B cell (primary cell): ENCODE measurements at regions not wholly inside any gene's neighbourhood (a gene's known extent, or its start where the extent isn't known, plus 50 kb on each side); places are given as distances from the start of the nearest gene placed in this dataset.

Experiments
- ATAC-seq: fragments of 200-7000 bp; cut with Tn5 transposase; one replicate; pipeline ENCODE4 v1.10.0; 2021; ENCODE audit warnings: low read depth, mild to moderate bottlenecking, moderate number of reproducible peaks, moderate library complexity
- CTCF ChIA-PET: fragments of 350-600 bp; sonication (Branson Sonifier 250); formaldehyde crosslinking; loops from one replicate; lab custom pipeline; 2021; ENCODE audit warnings: antibody characterized with exemption, inconsistent platforms; lab: Charles Lee
- POLR2A ChIA-PET: fragments of 350-600 bp; sonication (Branson Sonifier 250); formaldehyde crosslinking; loops from one replicate; lab custom pipeline; 2021; ENCODE audit warnings: antibody characterized with exemption; lab: Charles Lee
- DNase-seq: peaks from one replicate; pipeline ENCODE4 v3.0.0; 2013
- H2AFZ ChIP-seq: 2 replicates; pipeline ENCODE4 v1.6.1; 2012; ENCODE audit warnings: mild to moderate bottlenecking, low read depth, low read length; ENCODE audit not compliant: insufficient read depth, poor library complexity, severe bottlenecking
- H3K27ac ChIP-seq, 2 donors: 1 replicate in 1 of 2; 2 replicates in 1 of 2; pipeline ENCODE4 v1.5.1; 2012 to 2013; ENCODE audit warnings: low read length in 2 of 2, mild to moderate bottlenecking in 2 of 2, moderate library complexity in 1 of 2
- H3K27me3 ChIP-seq, 4 experiments: fragments of 200-600 bp in 1 of 4; sonication (generic) in 1 of 4; replicated peaks in 1 of 4; 1 replicate in 2 of 4; 2 replicates in 2 of 4; pipeline versions ENCODE4 v1.6.1 to v1.7.0; 2013 to 2016; ENCODE audit warnings: low read length in 3 of 4, mild to moderate bottlenecking in 2 of 4, mixed read lengths in 1 of 4, moderate library complexity in 1 of 4; ENCODE audit not compliant: insufficient read depth in 4 of 4, control insufficient read depth in 3 of 4; ENCODE audit errors: control extremely low read depth in 1 of 4
- H3K36me3 ChIP-seq, 2 experiments: replicated peaks in 1 of 2; 1 replicate in 1 of 2; 2 replicates in 1 of 2; pipeline versions ENCODE4 v1.6.1 to v1.7.1; 2013; ENCODE audit warnings: low read length in 1 of 2; ENCODE audit not compliant: insufficient read depth in 2 of 2, control insufficient read depth in 1 of 2; ENCODE audit errors: control extremely low read depth in 1 of 2, extremely low read depth in 1 of 2
- H3K4me1 ChIP-seq, 2 donors: fragments of 200-600 bp in 1 of 2; sonication (generic) in 1 of 2; 1 replicate in 1 of 2; 2 replicates in 1 of 2; pipeline versions ENCODE4 v1.5.1 to v1.6.1; 2013 to 2017; ENCODE audit warnings: low read length in 2 of 2; ENCODE audit not compliant: control insufficient read depth in 2 of 2, insufficient read depth in 2 of 2
- H3K4me2 ChIP-seq: replicated peaks from 2 replicates; pipeline ENCODE3; 2012; ENCODE audit warnings: mild to moderate bottlenecking, low read depth, low read length; ENCODE audit not compliant: poor library complexity, severe bottlenecking
- H3K4me3 ChIP-seq, 5 experiments: fragments of 200-600 bp in 1 of 5; sonication (generic) in 1 of 5; 1 replicate in 3 of 5; 2 replicates in 2 of 5; pipeline versions ENCODE4 v1.5.1 to v1.7.0; 2011 to 2016; ENCODE audit warnings: low read length in 4 of 5, mild to moderate bottlenecking in 4 of 5, low read depth in 2 of 5, control low read depth in 1 of 5, moderate library complexity in 1 of 5; ENCODE audit not compliant: insufficient read depth in 1 of 5; ENCODE audit errors: control extremely low read depth in 1 of 5, extremely low read depth in 1 of 5
- H3K79me2 ChIP-seq: fragments of 200-600 bp; sonication (generic); one replicate; pipeline ENCODE4 v1.6.0; 2016; ENCODE audit warnings: low read length; ENCODE audit not compliant: control insufficient read depth, insufficient read depth
- H3K9ac ChIP-seq: fragments of 200-600 bp; sonication (generic); 2 replicates; pipeline ENCODE4 v1.6.1; 2017; ENCODE audit warnings: mild to moderate bottlenecking, low read length, moderate library complexity
- H3K9me3 ChIP-seq, 3 donors: one replicate each; pipeline versions ENCODE4 v1.6.1 to v1.7.1; 2013; ENCODE audit warnings: low read length in 2 of 3; ENCODE audit not compliant: control insufficient read depth in 2 of 3, insufficient read depth in 1 of 3; ENCODE audit errors: control extremely low read depth in 1 of 3
- H4K20me1 ChIP-seq: 2 replicates; pipeline ENCODE4 v1.6.0; 2012; ENCODE audit warnings: mild to moderate bottlenecking, low read length; ENCODE audit not compliant: insufficient read depth, control insufficient read depth, poor library complexity, severe bottlenecking
- H3K27ac Mint-ChIP-seq: one replicate; pipeline ENCODE4 v1.8.0; 2021; ENCODE audit warnings: mixed read lengths
- H3K27me3 Mint-ChIP-seq: one replicate; pipeline ENCODE4 v1.8.0; 2021; ENCODE audit warnings: mixed read lengths
- H3K4me1 Mint-ChIP-seq: one replicate; pipeline ENCODE4 v1.8.0; 2021; ENCODE audit warnings: mixed read lengths
- H3K4me3 Mint-ChIP-seq: one replicate; pipeline ENCODE4 v1.8.0; 2021; ENCODE audit warnings: mixed read lengths
- H3K9me3 Mint-ChIP-seq: one replicate; pipeline ENCODE4 v1.8.0; 2022; ENCODE audit warnings: mixed read lengths; ENCODE audit not compliant: insufficient read depth
- CTCF ChIP-seq: fragments of 200-600 bp; IDR thresholded peaks from one replicate; pipeline ENCODE4 v1.8.0; 2022; ENCODE audit warnings: antibody characterized with exemption, mild to moderate bottlenecking
- EZH2 ChIP-seq: IDR thresholded peaks from 2 replicates; pipeline ENCODE4 v1.6.1; 2012; ENCODE audit warnings: borderline replicate concordance, low read depth, mild to moderate bottlenecking, moderate library complexity, low read length; ENCODE audit not compliant: insufficient read depth, poor library complexity, severe bottlenecking
- WGBS: methylation state at CpG from one replicate; pipeline ENCODE4 v1.1.5; 2013; ENCODE audit warnings: missing lambda C conversion rate; ENCODE audit not compliant: insufficient coverage; 5-methylcytosine and 5-hydroxymethylcytosine counted together
- intact Hi-C: fragments of 100-400 bp; cut with micrococcal nuclease; formaldehyde crosslinking; loops from one replicate; pipeline ENCODE4 v1.10.0; 2022

- no peak for ATAC-seq
- Histone ChIP-seq H3K36me3 (no peaks in the 10 kb centered on the region), H4K20me1 (no peaks in the 10 kb centered on the region), H3K79me2 (no peaks in the 10 kb centered on the region), H3K27me3 (no peaks in the 10 kb centered on the region), H3K9me3 (no peaks in the 10 kb centered on the region), H3K9ac (no peak overlapping the region), H3K4me3 (no peak overlapping the region), H3K4me1 (no peaks in the 10 kb centered on the region), H3K27ac (no peak overlapping the region), H3K4me2 (no peak overlapping the region), H2AFZ (no peak overlapping the region)
- TF ChIP-seq EZH2 (no peak), CTCF (no peak)
- no peaks in the 10 kb centered on the region for H3K9me3 Mint-ChIP-seq
- CTCF ChIA-PET, result interaction anchor here (1.0 kb wide), 1 partner anchor 73 kb away, joined by 3 read pairs; no protein-coding TSS in a partner anchor
- intact Hi-C loops, result no loop called here
- no peak overlapping the region for H3K4me3 Mint-ChIP-seq
- H3K27me3 Mint-ChIP-seq, result no peaks in the 10 kb centered on the region
- WGBS, result 87% methylated on average over 6 of the region's 7 CpGs
- DNase-seq, result no peak
- POLR2A ChIA-PET, result no interaction called here
- H3K4me1 Mint-ChIP-seq, result no peaks in the 10 kb centered on the region
- no peak overlapping the region for H3K27ac Mint-ChIP-seq
Observed at GRCh38 chr11:110355011-110355744, 58.8 kb upstream of the RDX start.

- no peaks in the 10 kb centered on the region for H3K27me3 Mint-ChIP-seq
- Histone ChIP-seq H3K9me3 (no peaks in the 10 kb centered on the region), H3K36me3 (no peaks in the 10 kb centered on the region), H3K27ac (no peak overlapping the region), H3K4me1 (no peaks in the 10 kb centered on the region), H3K4me3 (no peak overlapping the region), H3K4me2 (no peak overlapping the region), H2AFZ (no peak overlapping the region), H3K27me3 (no peaks in the 10 kb centered on the region), H4K20me1 (no peaks in the 10 kb centered on the region), H3K9ac (no peak overlapping the region), H3K79me2 (no peaks in the 10 kb centered on the region)
- no peak for ATAC-seq
- no peak overlapping the region for H3K4me3 Mint-ChIP-seq
- DNase-seq, result no peak
- WGBS, result no CpG with 5 or more reads among the region's 5 CpGs
- CTCF ChIA-PET, result no interaction called here
- no peaks in the 10 kb centered on the region for H3K4me1 Mint-ChIP-seq
- H3K9me3 Mint-ChIP-seq, result no peaks in the 10 kb centered on the region
- no peak overlapping the region for H3K27ac Mint-ChIP-seq
- POLR2A ChIA-PET, result no interaction called here
- intact Hi-C loops, result no loop called here
- TF ChIP-seq EZH2, result no peak
Observed at GRCh38 chr11:110356762-110357671, 60.6 kb upstream of the RDX start.
